Fibroblast of lung (primary cell): ENCODE measurements at regions not wholly inside any gene's neighbourhood (a gene's known extent, or its start where the extent isn't known, plus 50 kb on each side); places are given as distances from the start of the nearest gene placed in this dataset.

Source experiments
- DNase-seq, 2 donors: peaks; one replicate each; pipeline versions ENCODE4 v3.0.0 to v3.0.0-alpha.2; 2010; ENCODE audit warnings: low read depth in 2 of 2
- H2AFZ ChIP-seq: 2 replicates; pipeline ENCODE4 v1.5.1; 2012; ENCODE audit warnings: low read length, control low read depth, inconsistent platforms
- H3K27ac ChIP-seq: 2 replicates; pipeline ENCODE4 v1.5.1; 2011; ENCODE audit warnings: low read length, control low read depth; ENCODE audit not compliant: insufficient read depth
- H3K27me3 ChIP-seq: 2 replicates; pipeline ENCODE4 v1.5.1; 2011; ENCODE audit warnings: mild to moderate bottlenecking, low read length; ENCODE audit not compliant: control insufficient read depth, insufficient read depth
- H3K36me3 ChIP-seq: 2 replicates; pipeline ENCODE4 v1.5.1; 2011; ENCODE audit warnings: low read length; ENCODE audit not compliant: control insufficient read depth, insufficient read depth
- H3K4me1 ChIP-seq: 2 replicates; pipeline ENCODE4 v1.5.1; 2011; ENCODE audit warnings: low read length; ENCODE audit not compliant: control insufficient read depth, insufficient read depth; ENCODE audit errors: extremely low read depth
- H3K4me2 ChIP-seq: 2 replicates; pipeline ENCODE4 v1.5.1; 2011; ENCODE audit warnings: low read length, control low read depth; ENCODE audit not compliant: insufficient read depth; ENCODE audit errors: extremely low read depth
- H3K4me3 ChIP-seq, 4 experiments: fragments of 200-600 bp in 1 of 4; sonication (generic) in 1 of 4; replicated peaks in 1 of 4; 2 replicates each; pipeline ENCODE4 v1.5.1; 2011 to 2016; ENCODE audit warnings: low read length in 4 of 4, low read depth in 3 of 4, mild to moderate bottlenecking in 3 of 4, control low read depth in 2 of 4, inconsistent platforms in 1 of 4, mixed read lengths in 1 of 4; ENCODE audit not compliant: insufficient read depth in 1 of 4; ENCODE audit errors: control extremely low read depth in 1 of 4
- H3K79me2 ChIP-seq: 2 replicates; pipeline ENCODE4 v1.5.1; 2012; ENCODE audit warnings: mild to moderate bottlenecking, low read length, inconsistent platforms; ENCODE audit not compliant: control insufficient read depth, insufficient read depth
- H3K9ac ChIP-seq: 2 replicates; pipeline ENCODE4 v1.5.1; 2011; ENCODE audit warnings: mild to moderate bottlenecking, low read length, control low read depth; ENCODE audit not compliant: insufficient read depth
- H3K9me3 ChIP-seq: 2 replicates; pipeline ENCODE4 v1.5.1; 2012; ENCODE audit warnings: low read depth, low read length; ENCODE audit not compliant: control insufficient read depth, insufficient read depth
- H4K20me1 ChIP-seq: 2 replicates; pipeline ENCODE4 v1.5.1; 2011; ENCODE audit warnings: low read length; ENCODE audit not compliant: control insufficient read depth, insufficient read depth; ENCODE audit errors: extremely low read depth
- EZH2 ChIP-seq: IDR thresholded peaks from 2 replicates; pipeline ENCODE4 v1.5.1; 2012; ENCODE audit warnings: low read length, control low read depth, mild to moderate bottlenecking; ENCODE audit errors: missing control alignments
- TF ChIP-seq, protein P1 (sequence below), 2 donors: IDR thresholded peaks in 1 of 2; conservative IDR thresholded peaks in 1 of 2; 1 replicate in 1 of 2; 2 replicates in 1 of 2; pipeline ENCODE4 v1.5.1; 2011 to 2012; ENCODE audit warnings: low read length in 2 of 2, control low read depth in 1 of 2, inconsistent platforms in 1 of 2, low read depth in 1 of 2, mild to moderate bottlenecking in 1 of 2

DNA sequence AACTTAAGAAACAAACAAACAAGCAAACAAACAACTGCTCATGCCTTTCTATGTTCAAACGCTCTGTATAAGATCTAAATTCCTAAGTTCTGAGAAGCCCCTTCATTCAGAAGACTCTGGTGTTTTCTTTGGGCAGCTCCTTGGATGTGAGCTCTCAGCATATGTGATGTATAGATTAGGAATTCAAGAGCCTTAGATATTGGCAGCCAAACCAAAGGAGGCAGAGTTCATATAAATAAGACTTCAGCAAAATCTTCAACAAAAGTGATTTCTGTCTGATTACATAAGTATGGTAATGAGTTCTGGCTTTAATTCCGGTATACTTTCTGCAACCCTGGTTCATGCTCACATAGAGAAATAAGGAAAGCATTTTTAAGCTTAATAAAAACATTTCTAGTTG lies 145.6 kb downstream of the DYRK2 start:
- no peak for TF ChIP-seq EZH2
- TF ChIP-seq, protein P1, sequence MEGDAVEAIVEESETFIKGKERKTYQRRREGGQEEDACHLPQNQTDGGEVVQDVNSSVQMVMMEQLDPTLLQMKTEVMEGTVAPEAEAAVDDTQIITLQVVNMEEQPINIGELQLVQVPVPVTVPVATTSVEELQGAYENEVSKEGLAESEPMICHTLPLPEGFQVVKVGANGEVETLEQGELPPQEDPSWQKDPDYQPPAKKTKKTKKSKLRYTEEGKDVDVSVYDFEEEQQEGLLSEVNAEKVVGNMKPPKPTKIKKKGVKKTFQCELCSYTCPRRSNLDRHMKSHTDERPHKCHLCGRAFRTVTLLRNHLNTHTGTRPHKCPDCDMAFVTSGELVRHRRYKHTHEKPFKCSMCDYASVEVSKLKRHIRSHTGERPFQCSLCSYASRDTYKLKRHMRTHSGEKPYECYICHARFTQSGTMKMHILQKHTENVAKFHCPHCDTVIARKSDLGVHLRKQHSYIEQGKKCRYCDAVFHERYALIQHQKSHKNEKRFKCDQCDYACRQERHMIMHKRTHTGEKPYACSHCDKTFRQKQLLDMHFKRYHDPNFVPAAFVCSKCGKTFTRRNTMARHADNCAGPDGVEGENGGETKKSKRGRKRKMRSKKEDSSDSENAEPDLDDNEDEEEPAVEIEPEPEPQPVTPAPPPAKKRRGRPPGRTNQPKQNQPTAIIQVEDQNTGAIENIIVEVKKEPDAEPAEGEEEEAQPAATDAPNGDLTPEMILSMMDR (conservative IDR thresholded peaks at IDR 0.05 in 1 of 2, IDR thresholded peaks at IDR 0.05 in 1 of 2; ENCODE audit: low read depth in 1 of 2, low read length in 2 of 2) = no peak
- Histone ChIP-seq H3K27ac (no peak overlapping the region), H3K27me3 (no peaks in the 10 kb centered on the region), H3K9ac (no peak overlapping the region), H3K79me2 (no peaks in the 10 kb centered on the region), H3K4me1 (peaks cover 3% of the 10 kb centered on the region), H3K4me3 (no peak overlapping the region), H4K20me1 (no peaks in the 10 kb centered on the region), H3K9me3 (no peaks in the 10 kb centered on the region), H2AFZ (no peak overlapping the region), H3K4me2 (no peak overlapping the region), H3K36me3 (no peaks in the 10 kb centered on the region)
- DNase-seq = peak; percentile 67 to 75

DNA sequence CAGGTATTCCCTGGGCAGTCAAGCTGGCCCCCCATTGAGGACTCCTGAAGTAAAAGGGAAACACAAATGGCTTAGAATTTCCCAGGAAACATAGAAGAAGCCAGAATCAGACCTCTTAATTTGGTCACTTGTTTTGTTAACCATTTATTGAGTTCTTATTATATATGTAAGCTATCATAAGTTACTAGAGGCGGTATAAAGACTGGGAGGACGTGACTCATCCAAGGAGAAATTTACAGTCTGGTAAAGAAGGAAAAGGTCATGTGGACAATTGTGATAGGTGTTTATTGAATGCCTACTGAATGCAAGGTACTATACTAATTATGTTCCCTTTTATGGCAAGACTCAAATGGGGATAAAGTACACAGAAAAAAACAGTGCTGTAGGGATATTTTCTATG lies 146.7 kb downstream of the DYRK2 start:
- peaks cover 3% of the 10 kb centered on the region for H3K4me1 ChIP-seq
- H3K36me3 ChIP-seq = no peaks in the 10 kb centered on the region
- H3K4me3 ChIP-seq = no peak overlapping the region
- H3K27me3 ChIP-seq = no peaks in the 10 kb centered on the region
- H3K4me2 ChIP-seq = no peak overlapping the region
- no peaks in the 10 kb centered on the region for H3K9me3 ChIP-seq
- no peak overlapping the region for H3K9ac ChIP-seq
- no peak for DNase-seq
- no peak overlapping the region for H2AFZ ChIP-seq
- TF ChIP-seq, protein P1 (conservative IDR thresholded peaks at IDR 0.05 in 1 of 2, IDR thresholded peaks at IDR 0.05 in 1 of 2; ENCODE audit: low read depth in 1 of 2, low read length in 2 of 2) = no peak
- TF ChIP-seq EZH2 = no peak
- H3K79me2 ChIP-seq = no peaks in the 10 kb centered on the region
- H3K27ac ChIP-seq = no peak overlapping the region
- H4K20me1 ChIP-seq = no peaks in the 10 kb centered on the region

DNA sequence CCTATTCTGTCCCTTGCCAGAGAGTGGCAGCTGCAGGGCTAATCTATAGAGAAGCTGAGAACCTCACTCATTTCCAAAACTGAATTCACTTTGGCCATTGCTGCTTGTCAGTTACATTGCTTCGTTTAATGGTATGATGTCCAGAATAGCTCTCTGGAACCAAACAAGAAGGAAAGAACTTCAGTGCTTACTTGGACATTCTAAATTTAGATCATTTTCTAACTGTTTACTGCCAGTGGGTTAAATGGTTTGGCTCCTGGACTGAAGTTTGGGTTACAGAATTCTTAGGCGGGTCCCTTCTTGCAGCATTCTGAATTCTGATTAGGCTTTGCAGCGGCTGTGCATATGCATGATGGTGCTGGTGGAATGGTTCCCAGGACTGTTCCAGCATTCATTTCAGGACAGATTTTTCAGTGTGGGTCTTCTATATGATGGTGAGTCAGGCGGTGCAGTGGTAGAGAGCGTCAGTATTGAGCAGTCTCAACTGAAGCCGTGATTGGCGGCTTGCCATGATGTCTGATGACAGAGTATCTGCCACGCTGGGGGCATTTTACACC lies 148.7 kb downstream of the DYRK2 start:
- Histone ChIP-seq H3K4me3 (no peak overlapping the region), H4K20me1 (no peaks in the 10 kb centered on the region), H3K79me2 (no peaks in the 10 kb centered on the region), H3K36me3 (no peaks in the 10 kb centered on the region), H2AFZ (peak overlapping the region; percentile 29), H3K9ac (no peak overlapping the region), H3K27me3 (no peaks in the 10 kb centered on the region), H3K9me3 (no peaks in the 10 kb centered on the region), H3K27ac (peak overlapping the region; percentile 16), H3K4me1 (peaks cover 3% of the 10 kb centered on the region), H3K4me2 (peak overlapping the region; percentile 64)
- TF ChIP-seq EZH2 = no peak
- peak; percentile 54 to 93 for DNase-seq
